HCT116 (cell line): ENCODE measurements at regions not wholly inside any gene's neighbourhood (a gene's known extent, or its start where the extent isn't known, plus 50 kb on each side); places are given as distances from the start of the nearest gene placed in this dataset.

Experiments
- ATAC-seq: fragments of 200-7000 bp; cut with Tn5 transposase; 2 replicates; pipeline ENCODE4 v1.9.1; 2020; ENCODE audit warnings: mild to moderate bottlenecking, moderate library complexity
- BruUV-seq: library from RNA; stranded (reverse); fragments of 400-500 nt; replicated peaks from 2 replicates; lab custom pipeline; 2021; lab: Mats Ljungman, UMichigan
- CTCF ChIA-PET: fragments of 300-600 bp; sonication (Branson Sonifier 250); formaldehyde crosslinking; loops from one replicate; lab custom pipeline; 2021; ENCODE audit warnings: antibody characterized with exemption; lab: Charles Lee
- POLR2A ChIA-PET: fragments of 300-600, 350-600 bp; sonication (Branson Sonifier 250); formaldehyde crosslinking; loops from one replicate; lab custom pipeline; 2021; ENCODE audit warnings: antibody characterized with exemption; lab: Charles Lee
- RAD21 ChIA-PET, 2 experiments: fragments of 300-600 bp; sonication (Branson Sonifier 250); formaldehyde crosslinking; loops; one replicate each; lab custom pipeline; 2023; ENCODE audit warnings: low total read pairs in 2 of 2; ENCODE audit not compliant: uncharacterized antibody in 2 of 2, unreplicated experiment in 2 of 2, low non-redundant PET in 1 of 2; lab: Charles Lee
- DNase-seq: peaks from one replicate; pipeline ENCODE4 v3.0.0-alpha.2; 2010; ENCODE audit warnings: low read depth, low spot score
- H2AFZ ChIP-seq: fragments of 200-600 bp; shearing (Covaris generic), sonication (generic); 2 replicates; pipeline ENCODE4 v1.6.1; 2017; ENCODE audit warnings: low read depth, mixed run types, mixed read lengths, antibody characterized with exemption, low read length; ENCODE audit not compliant: poor library complexity, severe bottlenecking
- H3K27ac ChIP-seq: 2 replicates; pipeline ENCODE4 v1.5.1; 2012; ENCODE audit warnings: low read depth, low read length
- H3K27me3 ChIP-seq: fragments of 200-600 bp; sonication (generic); 2 replicates; pipeline ENCODE4 v1.6.1; 2016; ENCODE audit warnings: mixed run types, low read length, mixed read lengths; ENCODE audit not compliant: insufficient read depth
- H3K36me3 ChIP-seq, 2 experiments: fragments of 200-500 bp in 1 of 2; fragments of 200-600 bp in 1 of 2; sonication (Bioruptor generic) in 1 of 2; sonication (generic) in 1 of 2; 2 replicates each; pipeline versions ENCODE4 v1.5.1 to v1.6.1; 2014 to 2016; ENCODE audit warnings: low read length in 2 of 2, inconsistent platforms in 1 of 2, mixed read lengths in 1 of 2, mixed run types in 1 of 2; ENCODE audit not compliant: insufficient read depth in 2 of 2, control insufficient read depth in 1 of 2
- H3K4me1 ChIP-seq, 2 experiments: fragments of 200-600 bp in 1 of 2; sonication (generic) in 1 of 2; 2 replicates each; pipeline versions ENCODE4 v1.5.1 to v1.6.1; 2012 to 2017; ENCODE audit warnings: low read length in 2 of 2, inconsistent platforms in 1 of 2, mild to moderate bottlenecking in 1 of 2, mixed read lengths in 1 of 2, mixed run types in 1 of 2, moderate library complexity in 1 of 2; ENCODE audit not compliant: insufficient read depth in 2 of 2, control insufficient read depth in 1 of 2
- H3K4me2 ChIP-seq: fragments of 200-600 bp; sonication (generic); 2 replicates; pipeline ENCODE4 v1.6.1; 2017; ENCODE audit warnings: mixed run types, low read length, mixed read lengths
- H3K4me3 ChIP-seq, 2 experiments: fragments of 200-600 bp in 1 of 2; sonication (generic) in 1 of 2; replicated peaks in 1 of 2; 2 replicates each; pipeline ENCODE4 v1.5.1; 2011 to 2016; ENCODE audit warnings: low read length in 2 of 2, control low read depth in 1 of 2, low read depth in 1 of 2, mild to moderate bottlenecking in 1 of 2, mixed read lengths in 1 of 2, mixed run types in 1 of 2
- H3K79me2 ChIP-seq: fragments of 200-600 bp; sonication (generic); 2 replicates; pipeline ENCODE4 v1.6.1; 2017; ENCODE audit warnings: mild to moderate bottlenecking, mixed run types, low read length, moderate library complexity, mixed read lengths; ENCODE audit not compliant: insufficient read depth
- H3K9ac ChIP-seq: fragments of 200-600 bp; sonication (generic); 2 replicates; pipeline ENCODE4 v1.6.1; 2016; ENCODE audit warnings: low read length, mixed read lengths
- H3K9me2 ChIP-seq: fragments of 200-600 bp; sonication (generic), shearing (Covaris generic); 2 replicates; pipeline ENCODE4 v1.6.1; 2017; ENCODE audit warnings: mixed run types, mild to moderate bottlenecking, moderate library complexity; ENCODE audit not compliant: insufficient read depth
- H3K9me3 ChIP-seq, 2 experiments: fragments of 200-500 bp in 1 of 2; fragments of 200-600 bp in 1 of 2; sonication (Bioruptor generic) in 1 of 2; sonication (generic) in 1 of 2; 2 replicates each; pipeline ENCODE4 v1.6.1; 2014 to 2017; ENCODE audit warnings: low read length in 2 of 2, mixed read lengths in 2 of 2, inconsistent platforms in 1 of 2, low read depth in 1 of 2, mild to moderate bottlenecking in 1 of 2, mixed run types in 1 of 2, moderate library complexity in 1 of 2; ENCODE audit not compliant: control insufficient read depth in 1 of 2, insufficient read depth in 1 of 2
- H4K20me1 ChIP-seq: fragments of 200-600 bp; sonication (generic), shearing (Covaris generic); 2 replicates; pipeline ENCODE4 v1.6.1; 2017; ENCODE audit warnings: mixed run types, mild to moderate bottlenecking, moderate library complexity; ENCODE audit not compliant: insufficient read depth
- ATF3 ChIP-seq: IDR thresholded peaks from 2 replicates; pipeline ENCODE4 v1.6.1; 2012
- CBX3 ChIP-seq: IDR thresholded peaks from 2 replicates; pipeline ENCODE4 v1.6.1; 2012; ENCODE audit warnings: low read depth
- EGR1 ChIP-seq: IDR thresholded peaks from 2 replicates; pipeline ENCODE4 v1.6.1; 2012; ENCODE audit warnings: low read depth
- EZH2 ChIP-seq: fragments of 200-600 bp; sonication (generic); IDR thresholded peaks from 2 replicates; pipeline ENCODE4 v1.6.1; 2017; ENCODE audit warnings: antibody characterized with exemption, mixed run types
- FOSL1 ChIP-seq: IDR thresholded peaks from 2 replicates; pipeline ENCODE4 v1.6.1; 2012; ENCODE audit warnings: low read depth
- POLR2AphosphoS5 ChIP-seq: IDR thresholded peaks from 2 replicates; pipeline ENCODE4 v1.6.1; 2011; ENCODE audit warnings: mild to moderate bottlenecking, low read depth, low read length, moderate library complexity
- RAD21 ChIP-seq: IDR thresholded peaks from 2 replicates; pipeline ENCODE4 v1.6.1; 2012; ENCODE audit warnings: low read depth, mild to moderate bottlenecking
- SIN3A ChIP-seq: IDR thresholded peaks from 2 replicates; pipeline ENCODE4 v1.6.1; 2012; ENCODE audit warnings: low read depth
- SP1 ChIP-seq: IDR thresholded peaks from 2 replicates; pipeline ENCODE4 v1.6.1; 2012; ENCODE audit warnings: low read depth
- SRF ChIP-seq: IDR thresholded peaks from 2 replicates; pipeline ENCODE4 v1.6.1; 2012; ENCODE audit warnings: low read depth
- TCF7L2 ChIP-seq: IDR thresholded peaks from 2 replicates; pipeline ENCODE4 v1.7.0; 2011; ENCODE audit warnings: borderline replicate concordance, inconsistent platforms; ENCODE audit not compliant: insufficient read depth, insufficient read length; ENCODE audit errors: extremely low read depth
- intact Hi-C: fragments of 100-400 bp; cut with micrococcal nuclease; formaldehyde crosslinking; loops from 2 replicates; pipeline ENCODE4 v1.10.0; 2022

GRCh38 chr1:2943686-2944260 is 77.5 kb upstream of the ACTRT2 start:
- Histone ChIP-seq H3K27me3 (no peaks in the 10 kb centered on the region), H3K4me3 (no peak overlapping the region), H4K20me1 (no peaks in the 10 kb centered on the region), H3K4me2 (no peak overlapping the region), H3K27ac (no peak overlapping the region), H3K9me2 (no peaks in the 10 kb centered on the region), H3K79me2 (no peaks in the 10 kb centered on the region), H3K9me3 (peaks cover 2 to 7% of the 10 kb centered on the region in 2 experiments; a peak in 2 of 4 replicates), H3K9ac (no peak overlapping the region), H2AFZ (no peak overlapping the region), H3K4me1 (no peaks in the 10 kb centered on the region), H3K36me3 (no peaks in the 10 kb centered on the region)
- no peak for ATAC-seq
- ChIA-PET POLR2A (no interaction called here), RAD21 (no interaction called here), CTCF (no interaction called here)
- BruUV-seq, result no TSS peak
- no peak for DNase-seq
- TF ChIP-seq CBX3 (no peak), FOSL1 (no peak)
- intact Hi-C loops, result no loop called here

- Histone ChIP-seq H3K4me1 (no peaks in the 10 kb centered on the region), H3K4me3 (no peak overlapping the region), H3K79me2 (no peaks in the 10 kb centered on the region), H3K27me3 (no peaks in the 10 kb centered on the region), H3K9ac (no peak overlapping the region), H3K9me3 (peaks cover 2 to 7% of the 10 kb centered on the region in 2 experiments; a peak in 2 of 4 replicates), H3K4me2 (no peak overlapping the region), H4K20me1 (no peaks in the 10 kb centered on the region), H3K27ac (no peak overlapping the region), H2AFZ (no peak overlapping the region), H3K36me3 (no peaks in the 10 kb centered on the region), H3K9me2 (no peaks in the 10 kb centered on the region)
- CTCF ChIA-PET, result no interaction called here
- ATAC-seq (no peak), DNase-seq (no peak)
- intact Hi-C loops, result no loop called here
- TF ChIP-seq EZH2, result no peak
- TF ChIP-seq TCF7L2, result no peak
- no peak for TF ChIP-seq SP1
- no peak for TF ChIP-seq EGR1
- no peak for TF ChIP-seq FOSL1
- no peak for TF ChIP-seq SIN3A
- no peak for TF ChIP-seq RAD21
- no peak for TF ChIP-seq ATF3
- TF ChIP-seq SRF, result no peak
- no peak for TF ChIP-seq POLR2AphosphoS5
- no TSS peak for BruUV-seq
- RAD21 ChIA-PET, result no interaction called here
- POLR2A ChIA-PET, result no interaction called here
Observed at GRCh38 chr1:2944705-2945104, 76.6 kb upstream of the ACTRT2 start.
